ENCODE measurements at regions not wholly inside any gene's neighbourhood (a gene's known extent, or its start where the extent isn't known, plus 50 kb on each side); places are given as distances from the start of the nearest gene placed in this dataset.

- no peak for DNase-seq (ENCODE audit: low read depth)
- no peak for TF ChIP-seq CTCF (IDR thresholded peaks at IDR 0.05; ENCODE audit: low read depth, low read length, missing control alignments)
- H3K4me3 ChIP-seq (ENCODE audit: low read depth, low read length): no peak overlapping the region
Measured at GRCh38 chr10:91023700-91024398, 103.0 kb upstream of the ANKRD1 start.

DNA sequence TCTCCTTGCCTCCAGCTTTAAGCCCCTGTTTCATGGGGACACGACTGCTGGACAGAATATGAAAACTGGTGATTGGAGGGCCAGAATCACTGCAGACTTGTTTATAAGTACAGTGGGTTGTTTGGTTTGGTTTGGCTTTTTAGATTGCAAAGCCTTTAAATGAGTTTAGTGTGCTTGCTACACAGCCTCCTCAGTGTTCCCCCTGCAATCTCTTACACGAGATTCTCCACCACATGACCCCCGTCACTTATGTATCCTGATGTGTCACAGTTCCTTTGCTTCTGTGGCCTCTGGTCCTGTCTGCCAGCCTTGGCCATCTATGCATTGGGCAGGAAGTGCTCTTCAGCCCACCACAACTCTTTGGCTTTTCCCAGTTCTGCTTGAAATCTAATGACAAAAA, 103.7 kb upstream of the ANKRD1 start:
- H3K4me3 ChIP-seq (ENCODE audit: low read depth, low read length): no peak overlapping the region
- TF ChIP-seq CTCF (IDR thresholded peaks at IDR 0.05; ENCODE audit: low read depth, low read length, missing control alignments): no peak
- no peak for DNase-seq (ENCODE audit: low read depth)

DNA sequence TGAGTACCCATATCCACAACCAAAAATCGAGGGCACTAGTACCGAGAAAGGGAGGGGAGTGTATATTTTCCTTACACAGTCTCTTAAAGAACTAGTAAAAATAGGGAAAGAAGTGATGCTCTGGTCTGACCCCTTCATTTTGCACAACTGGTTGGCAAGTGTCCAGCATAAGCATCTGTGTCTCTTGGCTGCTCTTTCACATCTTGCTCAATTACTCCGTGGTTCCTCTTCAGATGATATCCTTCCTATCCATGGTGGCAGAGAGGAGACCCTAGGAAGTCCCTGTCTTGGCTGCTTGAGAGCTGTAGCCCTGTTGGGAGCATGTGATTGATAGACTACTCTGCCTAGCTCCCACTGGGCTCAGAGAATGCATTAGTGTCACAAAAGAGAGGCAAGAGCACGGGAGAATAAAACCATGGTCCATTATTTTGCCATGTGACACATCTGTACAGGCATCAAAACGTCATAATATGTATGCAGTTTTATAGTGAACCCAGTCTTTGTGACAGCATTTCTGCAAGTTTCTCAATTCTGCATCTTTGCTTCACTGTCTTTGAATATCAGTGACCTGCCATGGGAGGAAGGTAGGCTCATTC, 111.8 kb upstream of the ANKRD1 start:
- no peak for TF ChIP-seq CTCF (IDR thresholded peaks at IDR 0.05; ENCODE audit: low read depth, low read length, missing control alignments)
- no peak for DNase-seq (ENCODE audit: low read depth)
- H3K4me3 ChIP-seq (ENCODE audit: low read depth, low read length): no peak overlapping the region

GRCh38 chr10:91033324-91033950, 112.5 kb upstream of the ANKRD1 start:
- no peak for DNase-seq (ENCODE audit: low read depth)
- no peak for TF ChIP-seq CTCF (IDR thresholded peaks at IDR 0.05; ENCODE audit: low read depth, low read length, missing control alignments)
- no peak overlapping the region for H3K4me3 ChIP-seq (ENCODE audit: low read depth, low read length)

- TF ChIP-seq CTCF (IDR thresholded peaks at IDR 0.05; ENCODE audit: low read depth, low read length, missing control alignments): no peak
- H3K4me3 ChIP-seq (ENCODE audit: low read depth, low read length): no peak overlapping the region
- DNase-seq (ENCODE audit: low read depth): no peak
Measured at GRCh38 chr10:91034042-91034441, 113.2 kb upstream of the ANKRD1 start.

GRCh38 chr10:91034494-91035159, 113.7 kb upstream of the ANKRD1 start:
- H3K4me3 ChIP-seq (ENCODE audit: low read depth, low read length): no peak overlapping the region
- no peak for DNase-seq (ENCODE audit: low read depth)
- no peak for TF ChIP-seq CTCF (IDR thresholded peaks at IDR 0.05; ENCODE audit: low read depth, low read length, missing control alignments)

Measured in GM12864 (cell line).